Panc1 (cell line): ENCODE measurements at regions not wholly inside any gene's neighbourhood (a gene's known extent, or its start where the extent isn't known, plus 50 kb on each side); places are given as distances from the start of the nearest gene placed in this dataset.
A peak's percentile ranks its signal among the peaks of the same experiment; 100 is the strongest.

Experiments
- ATAC-seq: fragments of 200-7000 bp; cut with Tn5 transposase; 2 replicates; pipeline ENCODE4 v1.9.1; 2020; ENCODE audit warnings: mild to moderate bottlenecking, moderate library complexity
- BruUV-seq: library from RNA; stranded (reverse); fragments of 400-500 nt; replicated peaks from 2 replicates; lab custom pipeline; 2021; lab: Mats Ljungman, UMichigan
- CTCF ChIA-PET: fragments of 300-600 bp; sonication (Branson Sonifier 250); formaldehyde crosslinking; loops from one replicate; lab custom pipeline; 2022; ENCODE audit warnings: antibody characterized with exemption; lab: Charles Lee
- POLR2A ChIA-PET: fragments of 300-600 bp; sonication (Branson Sonifier 250); formaldehyde crosslinking; loops from one replicate; lab custom pipeline; 2022; ENCODE audit warnings: antibody characterized with exemption; lab: Charles Lee
- DNase-seq: peaks from one replicate; pipeline ENCODE4 v3.0.0-alpha.2; 2010; ENCODE audit warnings: low read depth, low spot score
- H3K27ac ChIP-seq: 2 replicates; pipeline ENCODE4 v1.5.1; 2011; ENCODE audit warnings: mild to moderate bottlenecking, low read length, inconsistent platforms
- H3K27me3 ChIP-seq: fragments of 200-500 bp; sonication (Bioruptor generic); 2 replicates; pipeline ENCODE4 v1.6.0; 2014; ENCODE audit warnings: low read length, inconsistent platforms; ENCODE audit not compliant: control insufficient read depth, insufficient read depth
- H3K36me3 ChIP-seq: fragments of 200-500 bp; sonication (Bioruptor generic); 2 replicates; pipeline ENCODE4 v1.5.1; 2014; ENCODE audit warnings: inconsistent platforms, mild to moderate bottlenecking, low read length, moderate library complexity; ENCODE audit not compliant: control insufficient read depth, insufficient read depth
- H3K4me1 ChIP-seq: 2 replicates; pipeline ENCODE4 v1.5.1; 2011; ENCODE audit warnings: inconsistent platforms, mild to moderate bottlenecking, low read length, moderate library complexity; ENCODE audit not compliant: control insufficient read depth, insufficient read depth
- H3K4me3 ChIP-seq, 2 experiments: 2 replicates each; pipeline ENCODE4 v1.5.1; 2011 to 2012; ENCODE audit warnings: low read depth in 2 of 2, low read length in 2 of 2, mild to moderate bottlenecking in 2 of 2, inconsistent platforms in 1 of 2, moderate library complexity in 1 of 2
- H3K9me3 ChIP-seq: fragments of 200-500 bp; sonication (Bioruptor generic); 2 replicates; pipeline ENCODE4 v1.5.1; 2014; ENCODE audit warnings: low read depth, mild to moderate bottlenecking, inconsistent platforms, low read length, moderate library complexity; ENCODE audit not compliant: control insufficient read depth, insufficient read depth
- POLR2AphosphoS5 ChIP-seq: IDR thresholded peaks from 2 replicates; pipeline ENCODE4 v1.6.1; 2012; ENCODE audit warnings: mild to moderate bottlenecking, low read depth, low read length, moderate library complexity
- SIN3A ChIP-seq: IDR thresholded peaks from 2 replicates; pipeline ENCODE4 v1.6.1; 2012; ENCODE audit warnings: low read depth, mild to moderate bottlenecking, low read length, moderate library complexity, borderline replicate concordance; ENCODE audit not compliant: insufficient read depth
- TCF7L2 ChIP-seq: IDR thresholded peaks from 2 replicates; pipeline ENCODE4 v1.6.1; 2011; ENCODE audit warnings: mild to moderate bottlenecking, low read depth, low read length, inconsistent platforms
- in situ Hi-C: cut with HindIII; loops from 2 replicates; pipeline ENCODE4 v1.10.0; 2016; ENCODE audit warnings: low sequenced_read_pairs, low pct_unique_long_range_greater_than_20kb
- intact Hi-C: fragments of 100-400 bp; cut with micrococcal nuclease; formaldehyde crosslinking; loops from one replicate; pipeline ENCODE4 v1.10.0; 2022; ENCODE audit not compliant: unreplicated experiment
- TF ChIP-seq, protein P1 (sequence below), 2 experiments: IDR thresholded peaks; 2 replicates each; pipeline ENCODE4 v1.6.1; 2011 to 2012; ENCODE audit warnings: low read depth in 2 of 2, control low read depth in 1 of 2, low read length in 1 of 2, mild to moderate bottlenecking in 1 of 2, moderate library complexity in 1 of 2; ENCODE audit not compliant: insufficient read depth in 1 of 2
- TF ChIP-seq, protein P2 (sequence below): fragments of 450-650 bp; IDR thresholded peaks from 2 replicates; pipeline ENCODE4 v1.5.1; 2017; ENCODE audit warnings: mild to moderate bottlenecking

DNA sequence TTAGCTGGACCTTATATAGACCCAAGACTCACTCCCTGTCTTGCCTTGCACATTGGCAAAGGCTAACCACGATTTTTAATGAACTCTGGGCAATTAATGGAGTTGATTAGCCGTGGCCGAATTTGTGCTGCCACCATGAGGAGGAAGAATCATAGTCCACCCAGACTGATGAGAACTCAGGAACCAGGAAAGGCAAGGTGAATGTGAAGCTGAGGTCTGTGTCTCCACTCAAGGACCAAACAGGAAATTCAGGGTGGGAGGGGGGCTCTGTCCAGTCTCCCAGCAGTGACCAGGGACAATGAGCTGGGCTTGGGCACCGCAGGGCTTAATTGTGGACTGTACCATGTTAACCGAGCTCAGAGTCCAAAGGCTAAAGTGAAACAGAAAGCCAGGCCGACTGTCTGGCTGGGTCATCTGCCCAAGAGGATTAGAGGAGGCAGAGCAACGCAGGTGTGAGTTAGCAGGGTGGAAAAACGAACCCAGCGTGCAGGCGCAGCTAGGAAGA, 127.0 kb upstream of the JCAD start:
- Histone ChIP-seq H3K27me3 (no peaks in the 10 kb centered on the region), H3K9me3 (no peaks in the 10 kb centered on the region), H3K27ac (peak overlapping the region; percentile 91), H3K36me3 (no peaks in the 10 kb centered on the region), H3K4me3 (peak overlapping the region; percentile 28 to 55), H3K4me1 (peaks cover 28% of the 10 kb centered on the region)
- TF ChIP-seq, protein P1, sequence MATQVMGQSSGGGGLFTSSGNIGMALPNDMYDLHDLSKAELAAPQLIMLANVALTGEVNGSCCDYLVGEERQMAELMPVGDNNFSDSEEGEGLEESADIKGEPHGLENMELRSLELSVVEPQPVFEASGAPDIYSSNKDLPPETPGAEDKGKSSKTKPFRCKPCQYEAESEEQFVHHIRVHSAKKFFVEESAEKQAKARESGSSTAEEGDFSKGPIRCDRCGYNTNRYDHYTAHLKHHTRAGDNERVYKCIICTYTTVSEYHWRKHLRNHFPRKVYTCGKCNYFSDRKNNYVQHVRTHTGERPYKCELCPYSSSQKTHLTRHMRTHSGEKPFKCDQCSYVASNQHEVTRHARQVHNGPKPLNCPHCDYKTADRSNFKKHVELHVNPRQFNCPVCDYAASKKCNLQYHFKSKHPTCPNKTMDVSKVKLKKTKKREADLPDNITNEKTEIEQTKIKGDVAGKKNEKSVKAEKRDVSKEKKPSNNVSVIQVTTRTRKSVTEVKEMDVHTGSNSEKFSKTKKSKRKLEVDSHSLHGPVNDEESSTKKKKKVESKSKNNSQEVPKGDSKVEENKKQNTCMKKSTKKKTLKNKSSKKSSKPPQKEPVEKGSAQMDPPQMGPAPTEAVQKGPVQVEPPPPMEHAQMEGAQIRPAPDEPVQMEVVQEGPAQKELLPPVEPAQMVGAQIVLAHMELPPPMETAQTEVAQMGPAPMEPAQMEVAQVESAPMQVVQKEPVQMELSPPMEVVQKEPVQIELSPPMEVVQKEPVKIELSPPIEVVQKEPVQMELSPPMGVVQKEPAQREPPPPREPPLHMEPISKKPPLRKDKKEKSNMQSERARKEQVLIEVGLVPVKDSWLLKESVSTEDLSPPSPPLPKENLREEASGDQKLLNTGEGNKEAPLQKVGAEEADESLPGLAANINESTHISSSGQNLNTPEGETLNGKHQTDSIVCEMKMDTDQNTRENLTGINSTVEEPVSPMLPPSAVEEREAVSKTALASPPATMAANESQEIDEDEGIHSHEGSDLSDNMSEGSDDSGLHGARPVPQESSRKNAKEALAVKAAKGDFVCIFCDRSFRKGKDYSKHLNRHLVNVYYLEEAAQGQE (IDR thresholded peaks at IDR 0.05; ENCODE audit: insufficient read depth in 1 of 2, low read depth in 2 of 2, low read length in 1 of 2) = no peak
- TF ChIP-seq, protein P2, sequence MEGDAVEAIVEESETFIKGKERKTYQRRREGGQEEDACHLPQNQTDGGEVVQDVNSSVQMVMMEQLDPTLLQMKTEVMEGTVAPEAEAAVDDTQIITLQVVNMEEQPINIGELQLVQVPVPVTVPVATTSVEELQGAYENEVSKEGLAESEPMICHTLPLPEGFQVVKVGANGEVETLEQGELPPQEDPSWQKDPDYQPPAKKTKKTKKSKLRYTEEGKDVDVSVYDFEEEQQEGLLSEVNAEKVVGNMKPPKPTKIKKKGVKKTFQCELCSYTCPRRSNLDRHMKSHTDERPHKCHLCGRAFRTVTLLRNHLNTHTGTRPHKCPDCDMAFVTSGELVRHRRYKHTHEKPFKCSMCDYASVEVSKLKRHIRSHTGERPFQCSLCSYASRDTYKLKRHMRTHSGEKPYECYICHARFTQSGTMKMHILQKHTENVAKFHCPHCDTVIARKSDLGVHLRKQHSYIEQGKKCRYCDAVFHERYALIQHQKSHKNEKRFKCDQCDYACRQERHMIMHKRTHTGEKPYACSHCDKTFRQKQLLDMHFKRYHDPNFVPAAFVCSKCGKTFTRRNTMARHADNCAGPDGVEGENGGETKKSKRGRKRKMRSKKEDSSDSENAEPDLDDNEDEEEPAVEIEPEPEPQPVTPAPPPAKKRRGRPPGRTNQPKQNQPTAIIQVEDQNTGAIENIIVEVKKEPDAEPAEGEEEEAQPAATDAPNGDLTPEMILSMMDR = peak; percentile 60
- no TSS peak for BruUV-seq
- POLR2A ChIA-PET = no interaction called here
- intact Hi-C loops = loop anchor here (10.0 kb wide), 1 partner anchor 132 kb away; the partner anchor contains the start of gene JCAD
- no peak for DNase-seq
- in situ Hi-C loops = no loop called here
- ATAC-seq = peak; percentile 71
- CTCF ChIA-PET = interaction anchor here (0.7 to 1.5 kb wide), 2 partner anchors 30 to 188 kb away, joined by 4 to 5 read pairs; no protein-coding TSS in a partner anchor

DNA sequence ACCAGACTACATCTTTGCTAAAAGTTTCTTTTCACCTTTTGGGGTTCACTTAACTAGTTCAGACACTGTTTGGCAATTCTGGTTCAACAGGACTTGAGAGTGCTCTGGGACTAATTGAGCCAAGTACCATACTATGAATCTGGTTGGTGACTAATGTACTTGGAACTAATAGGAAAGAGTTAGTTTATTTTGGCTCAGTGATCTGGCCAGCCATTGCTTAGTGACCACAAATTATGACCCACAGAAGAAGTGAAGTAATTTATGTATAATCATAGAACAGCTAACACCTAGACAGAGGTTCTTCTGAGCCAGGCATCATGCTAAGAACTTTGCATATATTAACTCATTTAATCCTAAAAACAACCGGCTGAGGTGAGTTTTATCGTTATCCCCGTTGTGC, 126.5 kb upstream of the JCAD start:
- peak overlapping the region in 1 of 2 experiments; percentile 55; a peak in 2 of 4 replicates for H3K4me3 ChIP-seq

More for the DNA sequence above, 126.5 kb upstream of the JCAD start:
- no peak for DNase-seq
- intact Hi-C loops = loop anchor here (10.0 kb wide), 1 partner anchor 131 kb away; the partner anchor contains the start of gene JCAD
- BruUV-seq = no TSS peak
- H3K36me3 ChIP-seq = no peaks in the 10 kb centered on the region
- H3K27ac ChIP-seq = peak overlapping the region; percentile 91
- no peaks in the 10 kb centered on the region for H3K27me3 ChIP-seq
- ATAC-seq = peak; percentile 59
- H3K9me3 ChIP-seq = no peaks in the 10 kb centered on the region
- in situ Hi-C loops = no loop called here
- TF ChIP-seq, protein P1 (IDR thresholded peaks at IDR 0.05; ENCODE audit: insufficient read depth in 1 of 2, low read depth in 2 of 2, low read length in 1 of 2) = no peak
- TF ChIP-seq, protein P2 = no peak
- TF ChIP-seq POLR2AphosphoS5 (no peak), SIN3A (no peak), TCF7L2 (no peak)
- POLR2A ChIA-PET = no interaction called here
- H3K4me1 ChIP-seq = peaks cover 28% of the 10 kb centered on the region
- CTCF ChIA-PET = interaction anchor here (0.6 to 1.5 kb wide), 2 partner anchors 73 to 187 kb away, joined by 4 to 7 read pairs; no protein-coding TSS in a partner anchor
